NCI-H2227 (cell line): ENCODE measurements at regions not wholly inside any gene's neighbourhood (a gene's known extent, or its start where the extent isn't known, plus 50 kb on each side); places are given as distances from the start of the nearest gene placed in this dataset.

Experiments
- DNase-seq: peaks from one replicate; lab custom pipeline; 2025; ENCODE audit not compliant: unreplicated experiment; lab: John Stamatoyannopoulos, UW

- DNase-seq: no peak
These were observed 243.2 kb upstream of the RGMA start for GRCh38 chr15:93332168-93332553.

GRCh38 chr15:93331545-93332167, 242.6 kb upstream of the RGMA start:
- peak; percentile 56 for DNase-seq

- DNase-seq: no peak
These were observed 242.0 kb upstream of the RGMA start for GRCh38 chr15:93330912-93331544.

GRCh38 chr15:93327364-93327763, 238.4 kb upstream of the RGMA start:
- no peak for DNase-seq

- DNase-seq: no peak
These were observed 235.4 kb upstream of the RGMA start for GRCh38 chr15:93324186-93324975.

GRCh38 chr15:93321881-93322282, 232.9 kb upstream of the RGMA start:
- DNase-seq: no peak

- DNase-seq: no peak
These were observed 230.3 kb upstream of the RGMA start for GRCh38 chr15:93319121-93319814.

- no peak for DNase-seq
These were observed 228.8 kb upstream of the RGMA start for GRCh38 chr15:93317772-93318171.

- no peak for DNase-seq
These were observed 225.2 kb upstream of the RGMA start for GRCh38 chr15:93314245-93314644.

GRCh38 chr15:93312891-93313486, 224.0 kb upstream of the RGMA start:
- DNase-seq: peak; percentile 2

- DNase-seq: no peak
These were observed 222.6 kb upstream of the RGMA start for GRCh38 chr15:93311620-93312019.

- no peak for DNase-seq
These were observed 219.1 kb upstream of the RGMA start for GRCh38 chr15:93308026-93308690.

GRCh38 chr15:93307513-93307912, 218.5 kb upstream of the RGMA start:
- DNase-seq: no peak

- DNase-seq: no peak
These were observed 216.3 kb upstream of the RGMA start for GRCh38 chr15:93305306-93305705.

- DNase-seq: no peak
These were observed 213.2 kb upstream of the RGMA start for GRCh38 chr15:93302080-93302765.

- DNase-seq: no peak
These were observed 211.8 kb upstream of the RGMA start for GRCh38 chr15:93300796-93301195.

GRCh38 chr15:93299675-93300074, 210.7 kb upstream of the RGMA start:
- DNase-seq: no peak

GRCh38 chr15:93298901-93299300, 209.9 kb upstream of the RGMA start:
- DNase-seq: no peak

GRCh38 chr15:93296759-93297500, 207.9 kb upstream of the RGMA start:
- no peak for DNase-seq
